ENCODE measurements at regions not wholly inside any gene's neighbourhood (a gene's known extent, or its start where the extent isn't known, plus 50 kb on each side); places are given as distances from the start of the nearest gene placed in this dataset.

- Histone ChIP-seq H3F3A (replicated peaks; ENCODE audit: insufficient read depth) (no peaks in the 10 kb centered on the region), H3K4me1 (ENCODE audit: control insufficient read depth in 1 of 2, insufficient read depth in 2 of 2, low read depth in 1 of 2, low read length in 1 of 2) (no peaks in the 10 kb centered on the region), H3K9me2 (no peaks in the 10 kb centered on the region), H3K4me3 (ENCODE audit: low read depth in 2 of 2, low read length in 1 of 2) (no peak overlapping the region), H3K9me3 (no peaks in the 10 kb centered on the region), H2AFZ (ENCODE audit: low read depth) (no peak overlapping the region), H3K9ac (no peak overlapping the region), H3K4me2 (no peak overlapping the region), H4K20me1 (ENCODE audit: insufficient read depth) (no peaks in the 10 kb centered on the region), H3K79me2 (ENCODE audit: insufficient read depth) (no peaks in the 10 kb centered on the region), H3K27ac (ENCODE audit: low read depth in 2 of 2, low read length in 1 of 2) (no peak overlapping the region), H3K27me3 (ENCODE audit: insufficient read depth) (no peaks in the 10 kb centered on the region), H3K36me3 (replicated peaks in 1 of 2; ENCODE audit: control insufficient read depth in 1 of 2, insufficient read depth in 2 of 2, low read length in 1 of 2) (no peaks in the 10 kb centered on the region)
- ChIA-PET CTCF (no interaction called here), POLR2A (no interaction called here)
- TF ChIP-seq YY1 (IDR thresholded peaks at IDR 0.05; ENCODE audit: low read depth) (no peak), NFIC (IDR thresholded peaks at IDR 0.05; ENCODE audit: borderline replicate concordance) (no peak), ELF1 (IDR thresholded peaks at IDR 0.05) (no peak), GATA2 (CRISPR knock-in tag; IDR thresholded peaks at IDR 0.05) (no peak), PBX3 (IDR thresholded peaks at IDR 0.05) (no peak), RCOR1 (IDR thresholded peaks at IDR 0.05; ENCODE audit: low read length) (no peak), USF2 (IDR thresholded peaks at IDR 0.05; ENCODE audit: borderline replicate concordance, low read depth, low read length) (no peak), CTCF (IDR thresholded peaks at IDR 0.05) (no peak), RXRA (IDR thresholded peaks at IDR 0.05; ENCODE audit: borderline replicate concordance, low read depth) (no peak)
- no peak for DNase-seq
Observed at GRCh38 chr4:115918149-115918548, 804.7 kb upstream of the NDST4 start.

GRCh38 chr4:115906428-115906827, 793.0 kb upstream of the NDST4 start:
- H3K4me3 ChIP-seq (ENCODE audit: low read depth in 2 of 2, low read length in 1 of 2), result no peak overlapping the region
- WGBS (ENCODE audit: low lambda C conversion rate), result 16% methylated on average over 2 of the region's 2 CpGs
- DNase-seq, result no peak
- H3K9me3 ChIP-seq, result no peaks in the 10 kb centered on the region
- H3K27me3 ChIP-seq (ENCODE audit: insufficient read depth), result no peaks in the 10 kb centered on the region
- ChIA-PET CTCF (interaction anchor here (1.3 to 1.9 kb wide), 2 partner anchors 9 to 13 kb away, joined by 4 to 5 read pairs; no protein-coding TSS in a partner anchor), POLR2A (no interaction called here)
- H3K36me3 ChIP-seq (replicated peaks in 1 of 2; ENCODE audit: control insufficient read depth in 1 of 2, insufficient read depth in 2 of 2, low read length in 1 of 2), result no peaks in the 10 kb centered on the region
- no peaks in the 10 kb centered on the region for H3K4me1 ChIP-seq (ENCODE audit: control insufficient read depth in 1 of 2, insufficient read depth in 2 of 2, low read depth in 1 of 2, low read length in 1 of 2)
- no peak overlapping the region for H3K9ac ChIP-seq
- no peaks in the 10 kb centered on the region for H3K9me2 ChIP-seq
- H4K20me1 ChIP-seq (ENCODE audit: insufficient read depth), result no peaks in the 10 kb centered on the region
- no peaks in the 10 kb centered on the region for H3F3A ChIP-seq (replicated peaks; ENCODE audit: insufficient read depth)
- TF ChIP-seq CTCF (IDR thresholded peaks at IDR 0.05) (peak; percentile 17; the same call in 1 of the 2 replicates), EP300 (IDR thresholded peaks at IDR 0.05; ENCODE audit: borderline replicate concordance in 1 of 2, low read depth in 1 of 2, low read length in 1 of 2) (no peak)
- no peak overlapping the region for H3K27ac ChIP-seq (ENCODE audit: low read depth in 2 of 2, low read length in 1 of 2)
- no peak overlapping the region for H2AFZ ChIP-seq (ENCODE audit: low read depth)
- H3K79me2 ChIP-seq (ENCODE audit: insufficient read depth), result no peaks in the 10 kb centered on the region
- H3K4me2 ChIP-seq, result no peak overlapping the region
